NB4 (cell line): ENCODE measurements at regions not wholly inside any gene's neighbourhood (a gene's known extent, or its start where the extent isn't known, plus 50 kb on each side); places are given as distances from the start of the nearest gene placed in this dataset.

Source experiments
- MYC ChIP-seq: IDR thresholded peaks from 2 replicates; pipeline ENCODE4 v1.6.1; 2011; ENCODE audit warnings: low read depth, low read length
- POLR2A ChIP-seq: IDR thresholded peaks from 2 replicates; pipeline ENCODE4 v1.6.1; 2011; ENCODE audit warnings: mild to moderate bottlenecking; ENCODE audit not compliant: insufficient read length; ENCODE audit errors: extremely low read depth
- TF ChIP-seq, protein P1 (sequence below): IDR thresholded peaks from one replicate; pipeline ENCODE4 v1.5.1; 2012; ENCODE audit warnings: low read depth, low read length
- TF ChIP-seq, protein P2 (sequence below): IDR thresholded peaks from 2 replicates; pipeline ENCODE4 v1.6.1; 2011; ENCODE audit warnings: low read depth, low read length

DNA sequence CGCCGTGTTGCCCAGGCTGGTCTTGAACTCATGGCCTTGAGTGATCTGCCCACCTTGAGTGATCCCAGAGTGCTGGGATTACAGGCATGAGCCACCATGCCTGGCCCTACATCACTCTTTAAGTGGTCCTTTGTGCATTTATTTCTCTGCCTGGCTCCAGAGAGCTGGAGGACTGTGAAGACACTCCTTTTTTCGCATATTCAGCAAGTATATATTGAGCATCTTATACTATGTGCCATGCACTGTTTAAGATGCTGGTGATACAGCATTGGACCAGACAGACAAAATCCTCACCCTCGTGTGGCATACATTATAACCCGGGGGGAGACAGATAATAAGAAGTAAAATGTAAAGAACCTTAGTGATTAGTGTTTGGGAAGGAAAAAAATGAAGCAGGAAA lies 66.8 kb upstream of the NPAS1 start:
- TF ChIP-seq, protein P1, sequence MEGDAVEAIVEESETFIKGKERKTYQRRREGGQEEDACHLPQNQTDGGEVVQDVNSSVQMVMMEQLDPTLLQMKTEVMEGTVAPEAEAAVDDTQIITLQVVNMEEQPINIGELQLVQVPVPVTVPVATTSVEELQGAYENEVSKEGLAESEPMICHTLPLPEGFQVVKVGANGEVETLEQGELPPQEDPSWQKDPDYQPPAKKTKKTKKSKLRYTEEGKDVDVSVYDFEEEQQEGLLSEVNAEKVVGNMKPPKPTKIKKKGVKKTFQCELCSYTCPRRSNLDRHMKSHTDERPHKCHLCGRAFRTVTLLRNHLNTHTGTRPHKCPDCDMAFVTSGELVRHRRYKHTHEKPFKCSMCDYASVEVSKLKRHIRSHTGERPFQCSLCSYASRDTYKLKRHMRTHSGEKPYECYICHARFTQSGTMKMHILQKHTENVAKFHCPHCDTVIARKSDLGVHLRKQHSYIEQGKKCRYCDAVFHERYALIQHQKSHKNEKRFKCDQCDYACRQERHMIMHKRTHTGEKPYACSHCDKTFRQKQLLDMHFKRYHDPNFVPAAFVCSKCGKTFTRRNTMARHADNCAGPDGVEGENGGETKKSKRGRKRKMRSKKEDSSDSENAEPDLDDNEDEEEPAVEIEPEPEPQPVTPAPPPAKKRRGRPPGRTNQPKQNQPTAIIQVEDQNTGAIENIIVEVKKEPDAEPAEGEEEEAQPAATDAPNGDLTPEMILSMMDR, result no peak
- TF ChIP-seq POLR2A (no peak), MYC (no peak)
- TF ChIP-seq, protein P2, sequence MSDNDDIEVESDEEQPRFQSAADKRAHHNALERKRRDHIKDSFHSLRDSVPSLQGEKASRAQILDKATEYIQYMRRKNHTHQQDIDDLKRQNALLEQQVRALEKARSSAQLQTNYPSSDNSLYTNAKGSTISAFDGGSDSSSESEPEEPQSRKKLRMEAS, result no peak
